GM12892 (cell line): ENCODE measurements at regions not wholly inside any gene's neighbourhood (a gene's known extent, or its start where the extent isn't known, plus 50 kb on each side); places are given as distances from the start of the nearest gene placed in this dataset.

ENCODE experiments used
- POLR2AphosphoS5 ChIP-seq: IDR thresholded peaks from 2 replicates; pipeline ENCODE4 v1.6.1; 2011; ENCODE audit warnings: low read depth, low read length, control low read depth
- TAF1 ChIP-seq: IDR thresholded peaks from 2 replicates; pipeline ENCODE4 v1.6.1; 2011; ENCODE audit warnings: low read depth, mild to moderate bottlenecking, control low read depth, low read length, borderline replicate concordance

GRCh38 chr4:159673221-159673620, 570.3 kb downstream of the RAPGEF2 start:
- no peak for TF ChIP-seq POLR2AphosphoS5
- no peak for TF ChIP-seq TAF1
